ENCODE measurements at regions not wholly inside any gene's neighbourhood (a gene's known extent, or its start where the extent isn't known, plus 50 kb on each side); places are given as distances from the start of the nearest gene placed in this dataset.
"Not testable (repeated sequence)": the region's sequence is repeated elsewhere in the genome, so short reads cannot be mapped to it uniquely, and the experiment has no call there.

DNA sequence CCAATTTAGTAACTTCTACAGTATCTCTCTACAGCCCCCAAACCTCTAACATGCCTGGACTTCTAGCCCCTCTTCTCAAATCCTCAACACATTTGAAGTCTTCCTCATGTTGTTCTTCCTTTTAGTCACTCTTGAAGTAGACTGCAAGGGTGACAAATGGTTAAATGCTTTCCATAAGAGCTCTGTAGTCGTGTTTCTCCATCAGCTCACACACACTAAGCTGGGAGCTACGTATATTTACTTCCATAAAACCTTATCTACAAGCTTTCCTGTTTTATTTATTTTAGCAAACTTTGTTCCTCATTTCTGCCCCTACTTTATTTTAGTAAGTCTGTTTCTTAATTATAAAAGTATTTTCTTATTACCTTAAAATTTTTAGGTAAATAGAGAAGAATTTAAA is 49.9 kb upstream of the NOTCH2NLA start:
- DNase-seq (ENCODE audit: extremely low spot score, unreplicated experiment); H3K27me3 Mint-ChIP-seq; H3K9me3 Mint-ChIP-seq; H3K4me1 Mint-ChIP-seq (ENCODE audit: unreplicated experiment); H3K4me3 Mint-ChIP-seq; H3K27ac Mint-ChIP-seq; H3K36me3 Mint-ChIP-seq: not testable (repeated sequence)
